Central memory CD8-positive, alpha-beta T cell (primary cell): ENCODE measurements at regions not wholly inside any gene's neighbourhood (a gene's known extent, or its start where the extent isn't known, plus 50 kb on each side); places are given as distances from the start of the nearest gene placed in this dataset.
"Not testable (repeated sequence)": the region's sequence is repeated elsewhere in the genome, so short reads cannot be mapped to it uniquely, and the experiment has no call there.

Source experiments
- ATAC-seq: fragments of 150-1000 bp; cut with Tn5 transposase; replicated peaks from 2 replicates; pipeline ENCODE4 v1.10.0; 2022; ENCODE audit warnings: mild to moderate bottlenecking, moderate FRiP score, moderate number of reproducible peaks; ENCODE audit not compliant: poor library complexity, severe bottlenecking; ENCODE audit errors: extremely low read depth
- DNase-seq, 2 donors: peaks; one replicate each; pipeline ENCODE4 v3.0.0; 2021; ENCODE audit warnings: low spot score in 2 of 2
- H3K27ac Mint-ChIP-seq: one replicate; pipeline ENCODE4 v1.8.0; 2022; ENCODE audit warnings: low read depth, mild to moderate bottlenecking, moderate library complexity, mixed read lengths
- H3K27me3 Mint-ChIP-seq: one replicate; pipeline ENCODE4 v1.8.0; 2022; ENCODE audit warnings: mixed read lengths
- H3K36me3 Mint-ChIP-seq: one replicate; pipeline ENCODE4 v1.8.0; 2022; ENCODE audit warnings: mild to moderate bottlenecking, moderate library complexity, mixed read lengths; ENCODE audit not compliant: insufficient read depth
- H3K4me1 Mint-ChIP-seq: one replicate; pipeline ENCODE4 v1.8.0; 2022; ENCODE audit warnings: mixed read lengths
- H3K4me3 Mint-ChIP-seq: one replicate; pipeline ENCODE4 v1.8.0; 2022; ENCODE audit warnings: mild to moderate bottlenecking, moderate library complexity, mixed read lengths
- H3K9me3 Mint-ChIP-seq: one replicate; pipeline ENCODE4 v1.8.0; 2022; ENCODE audit warnings: mixed read lengths

DNA sequence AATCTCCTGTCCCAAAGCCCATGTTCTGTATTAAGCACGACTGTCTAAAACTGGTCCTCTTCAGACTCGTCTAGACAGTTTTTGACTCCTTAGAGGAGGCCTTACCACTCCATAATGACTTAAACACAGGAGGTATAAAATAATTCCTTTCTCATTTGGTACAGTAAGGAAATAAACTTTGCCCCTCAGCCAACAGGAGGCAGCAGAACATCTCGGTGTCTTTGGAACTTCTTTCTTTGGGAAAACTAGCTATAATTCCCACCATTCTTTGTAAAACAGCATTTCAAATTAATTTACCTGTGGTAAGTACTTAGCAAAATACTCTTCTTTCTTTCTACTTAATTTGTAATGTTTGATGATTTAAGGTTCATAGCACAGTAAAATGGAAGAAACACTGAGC is 292.7 kb upstream of the G2E3 start:
- DNase-seq (no peak), ATAC-seq (no peak)
- no peaks in the 10 kb centered on the region for H3K4me1 Mint-ChIP-seq
- no peaks in the 10 kb centered on the region for H3K36me3 Mint-ChIP-seq
- H3K27me3 Mint-ChIP-seq: no peaks in the 10 kb centered on the region
- H3K4me3 Mint-ChIP-seq: no peak overlapping the region
- H3K27ac Mint-ChIP-seq: no peak overlapping the region
- H3K9me3 Mint-ChIP-seq: peaks cover 6% of the 10 kb centered on the region

DNA sequence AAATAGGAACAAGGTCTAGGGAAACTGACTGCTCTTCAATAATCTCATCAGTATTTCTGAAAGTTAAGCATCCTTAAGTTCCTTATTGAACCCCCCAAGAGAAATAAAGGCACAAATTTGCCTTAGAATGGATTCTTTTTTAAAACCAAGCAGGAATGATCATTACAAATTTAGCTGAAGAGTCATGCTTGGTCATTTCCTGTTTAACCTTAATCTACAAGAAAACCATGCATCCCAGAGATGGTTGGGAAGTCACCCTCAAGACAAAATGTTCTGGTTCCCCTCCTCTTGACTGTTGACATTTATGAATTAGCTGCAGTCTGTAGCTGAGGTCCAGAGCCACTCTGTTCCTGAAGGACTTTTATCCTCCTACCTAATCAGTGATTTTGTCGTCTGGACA is 291.8 kb upstream of the G2E3 start:
- DNase-seq (no peak), ATAC-seq (no peak)
- Mint-ChIP-seq H3K9me3 (peaks cover 6% of the 10 kb centered on the region), H3K27me3 (no peaks in the 10 kb centered on the region), H3K4me3 (no peak overlapping the region), H3K36me3 (no peaks in the 10 kb centered on the region), H3K27ac (no peak overlapping the region), H3K4me1 (no peaks in the 10 kb centered on the region)

DNA sequence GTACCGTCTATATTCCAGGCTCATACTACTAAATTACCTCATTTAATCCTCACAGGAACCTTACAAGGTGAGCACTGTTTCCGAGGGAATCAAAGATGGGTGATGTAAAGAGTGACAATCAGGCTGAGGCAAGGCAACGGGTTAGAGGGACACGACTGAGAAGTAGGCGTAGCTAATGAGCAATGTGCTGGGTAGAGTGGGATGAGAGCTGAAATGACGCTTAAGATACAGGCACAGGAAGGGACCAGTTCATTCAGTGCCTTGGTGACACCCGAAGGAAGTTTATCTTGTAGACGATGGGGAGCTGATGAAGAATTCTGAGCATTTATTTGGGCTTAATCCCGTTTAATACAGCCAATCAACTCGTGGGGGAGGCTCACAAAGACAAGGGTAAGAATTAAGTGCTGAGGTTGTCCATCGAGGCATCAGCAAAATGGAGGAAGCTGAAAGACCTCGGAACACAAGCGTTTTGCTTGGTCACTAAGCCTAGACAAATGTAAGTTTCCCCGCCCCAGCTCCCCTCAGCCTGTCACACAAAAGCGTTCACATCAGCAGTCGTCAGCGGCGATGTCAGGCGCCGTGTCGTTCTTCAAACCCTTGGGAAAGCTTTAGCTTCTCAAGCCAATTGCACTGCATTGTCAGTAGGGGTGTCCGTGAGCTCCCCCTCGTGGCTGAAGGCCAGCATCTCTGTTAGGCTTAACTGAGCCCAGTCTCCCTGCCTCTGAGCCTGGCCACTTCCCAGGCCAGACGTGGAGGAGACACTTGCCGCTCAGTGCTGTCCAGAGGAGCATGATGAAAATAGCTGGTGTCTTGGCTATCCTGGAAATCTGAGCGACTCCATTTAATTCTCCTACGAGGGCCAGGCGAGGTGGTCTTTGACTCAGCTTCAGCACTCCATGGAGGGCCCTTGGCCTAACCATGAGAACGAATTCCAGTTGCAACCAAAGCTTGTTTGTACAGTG is 288.5 kb upstream of the G2E3 start:
- no peaks in the 10 kb centered on the region for H3K4me1 Mint-ChIP-seq
- peaks cover 6% of the 10 kb centered on the region for H3K9me3 Mint-ChIP-seq
- DNase-seq: peak in 1 of 2 donors; percentile 13
- H3K36me3 Mint-ChIP-seq: no peaks in the 10 kb centered on the region
- no peaks in the 10 kb centered on the region for H3K27me3 Mint-ChIP-seq
- no peak overlapping the region for H3K4me3 Mint-ChIP-seq
- no peak overlapping the region for H3K27ac Mint-ChIP-seq
- no peak for ATAC-seq

- DNase-seq: no peak
- no peak overlapping the region for H3K27ac Mint-ChIP-seq
- ATAC-seq: no peak
- H3K27me3 Mint-ChIP-seq: no peaks in the 10 kb centered on the region
- H3K36me3 Mint-ChIP-seq: no peaks in the 10 kb centered on the region
- H3K9me3 Mint-ChIP-seq: peaks cover 15% of the 10 kb centered on the region
- no peak overlapping the region for H3K4me3 Mint-ChIP-seq
- H3K4me1 Mint-ChIP-seq: no peaks in the 10 kb centered on the region
Measured at GRCh38 chr14:30271811-30272323, 287.1 kb upstream of the G2E3 start.

DNA sequence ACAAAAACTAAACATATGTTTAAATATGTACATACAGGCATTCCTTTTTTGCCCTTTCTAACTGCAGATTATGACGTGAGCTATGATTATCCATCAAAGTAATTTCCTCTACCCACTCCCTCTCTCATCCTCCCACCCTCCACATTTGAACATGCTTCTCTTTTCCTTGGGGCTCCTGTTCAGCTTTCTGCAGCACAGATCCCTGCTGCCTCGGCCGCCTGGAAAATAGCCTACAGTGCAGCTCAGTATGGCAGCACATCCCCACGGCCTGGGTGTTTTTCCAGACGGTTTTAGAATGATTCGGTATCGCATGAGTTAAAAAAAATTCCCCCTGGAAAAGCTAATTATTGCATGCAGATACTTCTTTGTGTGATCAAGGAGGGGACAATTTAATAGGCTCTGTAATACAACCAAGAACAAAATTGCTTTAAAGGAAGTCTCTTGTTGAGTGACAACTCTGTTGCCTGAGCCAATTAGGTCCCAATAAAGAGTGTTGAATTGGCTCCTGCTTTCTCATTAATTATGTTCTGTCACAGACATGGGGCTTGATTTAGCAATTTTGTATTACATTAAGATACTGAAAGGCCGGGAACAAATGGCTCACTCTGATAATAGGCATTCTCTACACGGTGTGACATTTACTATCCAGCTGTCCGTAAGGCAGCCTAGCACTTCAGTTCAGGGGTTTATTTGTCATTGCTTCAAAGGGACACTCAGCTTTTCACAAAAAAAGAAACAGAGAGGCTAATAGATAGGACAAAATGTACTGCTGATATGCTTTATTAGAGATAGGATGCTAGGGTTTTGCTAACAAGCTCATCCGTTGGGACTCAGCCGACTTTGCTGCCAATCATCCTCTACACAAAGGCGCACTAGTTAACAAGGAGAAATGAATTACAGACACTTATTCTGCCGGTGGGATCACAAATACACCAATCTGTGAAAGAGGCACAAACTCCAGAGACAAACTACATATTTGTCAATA is 285.8 kb upstream of the G2E3 start:
- DNase-seq (no peak), ATAC-seq (no peak)
- H3K4me3 Mint-ChIP-seq: no peak overlapping the region
- no peak overlapping the region for H3K27ac Mint-ChIP-seq
- H3K36me3 Mint-ChIP-seq: no peaks in the 10 kb centered on the region
- H3K9me3 Mint-ChIP-seq: peaks cover 17% of the 10 kb centered on the region
- H3K4me1 Mint-ChIP-seq: no peaks in the 10 kb centered on the region
- no peaks in the 10 kb centered on the region for H3K27me3 Mint-ChIP-seq

GRCh38 chr14:30275604-30276003 is 283.4 kb upstream of the G2E3 start:
- Mint-ChIP-seq H3K9me3 (peaks cover 14% of the 10 kb centered on the region), H3K27ac (no peak overlapping the region), H3K36me3 (peaks cover 3% of the 10 kb centered on the region), H3K27me3 (no peaks in the 10 kb centered on the region), H3K4me3 (no peak overlapping the region), H3K4me1 (no peaks in the 10 kb centered on the region)
- DNase-seq (no peak), ATAC-seq (no peak)

- no peaks in the 10 kb centered on the region for H3K27me3 Mint-ChIP-seq
- peaks cover 3% of the 10 kb centered on the region for H3K36me3 Mint-ChIP-seq
- H3K4me1 Mint-ChIP-seq: no peaks in the 10 kb centered on the region
- H3K9me3 Mint-ChIP-seq: peaks cover 14% of the 10 kb centered on the region
- DNase-seq: no peak
- no peak overlapping the region for H3K4me3 Mint-ChIP-seq
- no peak overlapping the region for H3K27ac Mint-ChIP-seq
- ATAC-seq: no peak
Measured at GRCh38 chr14:30277268-30277667, 281.7 kb upstream of the G2E3 start.

DNA sequence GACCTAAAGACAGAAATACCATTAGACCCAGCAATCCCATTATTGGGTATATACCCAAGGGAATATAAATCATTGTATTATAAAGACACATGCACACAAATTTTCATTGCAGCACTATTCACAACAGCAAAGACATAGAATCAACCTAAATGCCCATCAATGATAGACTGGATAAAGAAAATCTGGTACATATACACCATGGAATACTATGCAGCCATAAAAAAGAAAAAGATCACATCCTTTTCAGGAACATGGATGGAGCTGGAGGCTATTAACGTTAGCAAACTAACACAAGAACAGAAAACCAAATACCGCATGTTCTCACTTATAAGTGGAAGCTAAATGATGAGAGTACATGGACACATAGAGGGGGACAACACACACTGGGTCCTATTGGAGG is 280.1 kb upstream of the G2E3 start:
- H3K4me3 Mint-ChIP-seq, H3K27ac Mint-ChIP-seq, H3K36me3 Mint-ChIP-seq, DNase-seq, H3K4me1 Mint-ChIP-seq, H3K27me3 Mint-ChIP-seq, ATAC-seq: not testable (repeated sequence)
- H3K9me3 Mint-ChIP-seq: peaks cover 14% of the 10 kb centered on the region

GRCh38 chr14:30283822-30284446 is 275.0 kb upstream of the G2E3 start:
- DNase-seq (no peak), ATAC-seq (no peak)
- Mint-ChIP-seq H3K4me1 (no peaks in the 10 kb centered on the region), H3K27me3 (no peaks in the 10 kb centered on the region), H3K27ac (no peak overlapping the region), H3K9me3 (no peaks in the 10 kb centered on the region), H3K36me3 (peaks cover under 1% of the 10 kb centered on the region), H3K4me3 (no peak overlapping the region)

DNA sequence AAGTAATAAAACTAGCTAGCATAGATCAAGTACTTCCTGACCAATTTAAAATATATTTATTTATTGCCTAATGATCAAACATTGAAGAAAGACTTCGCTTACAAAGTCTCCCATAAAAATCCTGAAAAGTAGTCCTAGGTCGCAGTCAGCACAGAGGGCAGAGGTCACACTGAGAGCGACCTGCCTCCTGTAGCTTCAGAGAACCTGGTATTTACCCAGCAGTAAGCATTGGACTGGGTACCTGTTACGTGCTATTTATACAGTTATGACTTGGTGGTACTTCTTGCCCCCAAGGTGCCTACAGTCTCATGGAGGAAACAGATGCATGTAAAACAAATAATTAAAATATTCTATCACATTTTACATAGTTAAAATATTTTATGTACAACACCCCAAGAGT is 274.1 kb upstream of the G2E3 start:
- no peaks in the 10 kb centered on the region for H3K27me3 Mint-ChIP-seq
- H3K4me1 Mint-ChIP-seq: no peaks in the 10 kb centered on the region
- H3K9me3 Mint-ChIP-seq: no peaks in the 10 kb centered on the region
- H3K36me3 Mint-ChIP-seq: no peaks in the 10 kb centered on the region
- no peak overlapping the region for H3K27ac Mint-ChIP-seq
- ATAC-seq: no peak
- no peak overlapping the region for H3K4me3 Mint-ChIP-seq
- no peak for DNase-seq

GRCh38 chr14:30287579-30288445 is 271.1 kb upstream of the G2E3 start:
- DNase-seq (no peak), ATAC-seq (no peak)
- Mint-ChIP-seq H3K4me3 (no peak overlapping the region), H3K9me3 (no peaks in the 10 kb centered on the region), H3K27me3 (no peaks in the 10 kb centered on the region), H3K27ac (no peak overlapping the region), H3K36me3 (no peaks in the 10 kb centered on the region), H3K4me1 (no peaks in the 10 kb centered on the region)
